ENCODE measurements at regions not wholly inside any gene's neighbourhood (a gene's known extent, or its start where the extent isn't known, plus 50 kb on each side); places are given as distances from the start of the nearest gene placed in this dataset.

- WGBS, result 62% methylated on average over 2 of the region's 2 CpGs
- no peaks in the 10 kb centered on the region for H3K36me3 ChIP-seq
- H3K9me3 ChIP-seq, result no peaks in the 10 kb centered on the region
- intact Hi-C loops (cut with DNase I), result no loop called here
- TF ChIP-seq CTCF (IDR thresholded peaks at IDR 0.05) (no peak), POLR2AphosphoS5 (IDR thresholded peaks at IDR 0.05) (no peak), EP300 (IDR thresholded peaks at IDR 0.05) (no peak)
- no peak overlapping the region for H3K27ac ChIP-seq (replicated peaks in 1 of 4)
- no peaks in the 10 kb centered on the region for H3K27me3 ChIP-seq
- DNase-seq (ENCODE audit: extremely low spot score), result no peak
- H3K4me3 ChIP-seq, result no peak overlapping the region
- H3K4me1 ChIP-seq, result peaks cover 0 to under 1% (median 0%) of the 10 kb centered on the region in 4 donors
Measured at GRCh38 chr5:115064380-115064779, 105.3 kb downstream of the TRIM36 start.

- H3K36me3 ChIP-seq, result no peaks in the 10 kb centered on the region
- no peak overlapping the region for H3K27ac ChIP-seq (replicated peaks in 1 of 4)
- no peaks in the 10 kb centered on the region for H3K4me1 ChIP-seq
- no peak for DNase-seq (ENCODE audit: extremely low spot score)
- H3K27me3 ChIP-seq, result no peaks in the 10 kb centered on the region
- H3K9me3 ChIP-seq, result no peaks in the 10 kb centered on the region
- WGBS, result 83% methylated on average over 1 of the region's 1 CpG
- no peak overlapping the region for H3K4me3 ChIP-seq
- TF ChIP-seq EP300 (IDR thresholded peaks at IDR 0.05) (no peak), POLR2AphosphoS5 (IDR thresholded peaks at IDR 0.05) (no peak), POLR2A (IDR thresholded peaks at IDR 0.05; ENCODE audit: low read depth) (no peak), CTCF (IDR thresholded peaks at IDR 0.05) (no peak)
- intact Hi-C loops (cut with DNase I), result no loop called here
Measured at GRCh38 chr5:115054387-115054951, 115.2 kb downstream of the TRIM36 start.

- intact Hi-C loops (cut with DNase I), result no loop called here
- Histone ChIP-seq H3K4me1 (no peaks in the 10 kb centered on the region), H3K27me3 (no peaks in the 10 kb centered on the region), H3K36me3 (no peaks in the 10 kb centered on the region), H3K4me3 (no peak overlapping the region), H3K27ac (replicated peaks in 1 of 4) (no peak overlapping the region), H3K9me3 (no peaks in the 10 kb centered on the region)
- no peak for TF ChIP-seq EP300 (IDR thresholded peaks at IDR 0.05)
- WGBS, result 95% methylated on average over 2 of the region's 2 CpGs
- no peak for DNase-seq (ENCODE audit: extremely low spot score)
Measured at GRCh38 chr5:115052948-115053347, 116.8 kb downstream of the TRIM36 start.

- Histone ChIP-seq H3K36me3 (no peaks in the 10 kb centered on the region), H3K27ac (replicated peaks in 1 of 4) (no peak overlapping the region), H3K4me3 (no peak overlapping the region), H3K4me1 (no peaks in the 10 kb centered on the region), H3K9me3 (no peaks in the 10 kb centered on the region), H3K27me3 (no peaks in the 10 kb centered on the region)
- no peak for DNase-seq (ENCODE audit: extremely low spot score)
- TF ChIP-seq POLR2A (IDR thresholded peaks at IDR 0.05; ENCODE audit: low read depth) (no peak), POLR2AphosphoS5 (IDR thresholded peaks at IDR 0.05) (no peak), CTCF (IDR thresholded peaks at IDR 0.05) (no peak), EP300 (IDR thresholded peaks at IDR 0.05) (no peak)
- intact Hi-C loops (cut with DNase I), result no loop called here
- 41% methylated on average over 3 of the region's 3 CpGs for WGBS
Measured at GRCh38 chr5:115050866-115051265, 118.8 kb downstream of the TRIM36 start.

GRCh38 chr5:115033861-115034260 is 135.8 kb downstream of the TRIM36 start:
- DNase-seq (ENCODE audit: extremely low spot score), result no peak
- TF ChIP-seq EP300 (IDR thresholded peaks at IDR 0.05) (no peak), POLR2AphosphoS5 (IDR thresholded peaks at IDR 0.05) (no peak), POLR2A (IDR thresholded peaks at IDR 0.05; ENCODE audit: low read depth) (no peak), CTCF (IDR thresholded peaks at IDR 0.05) (peak in 1 of 3 experiments; percentile 46)
- H3K4me3 ChIP-seq, result no peak overlapping the region
- intact Hi-C loops (cut with DNase I), result no loop called here
- no peaks in the 10 kb centered on the region for H3K36me3 ChIP-seq
- peaks cover 0 to 3% (median 0%) of the 10 kb centered on the region in 4 donors for H3K9me3 ChIP-seq
- H3K27me3 ChIP-seq, result no peaks in the 10 kb centered on the region
- H3K27ac ChIP-seq (replicated peaks in 1 of 4), result no peak overlapping the region
- H3K4me1 ChIP-seq, result no peaks in the 10 kb centered on the region
- WGBS, result 53% methylated on average over 4 of the region's 4 CpGs

All from esophagus muscularis mucosa (tissue), 4 donors.